SK-N-MC (cell line): ENCODE measurements at regions not wholly inside any gene's neighbourhood (a gene's known extent, or its start where the extent isn't known, plus 50 kb on each side); places are given as distances from the start of the nearest gene placed in this dataset.

Source experiments
- DNase-seq: peaks from one replicate; pipeline ENCODE4 v3.0.0-alpha.2; 2011; ENCODE audit warnings: low read depth, low spot score
- H3K27ac ChIP-seq: fragments of 200-600 bp; sonication (generic); 2 replicates; pipeline ENCODE4 v1.5.1; 2016; ENCODE audit warnings: mixed run types
- H3K36me3 ChIP-seq: fragments of 200-600 bp; sonication (generic); 2 replicates; pipeline ENCODE4 v1.6.1; 2017; ENCODE audit warnings: antibody characterized with exemption, low read length, mixed read lengths; ENCODE audit not compliant: insufficient read depth
- H3K4me3 ChIP-seq: fragments of 200-600 bp; sonication (generic); 2 replicates; pipeline ENCODE4 v1.5.1; 2016
- H3K9ac ChIP-seq: fragments of 200-600 bp; sonication (generic); 2 replicates; pipeline ENCODE4 v1.8.0; 2017; ENCODE audit warnings: mixed run types, mixed read lengths; ENCODE audit not compliant: insufficient read length
- H3K9me3 ChIP-seq: fragments of 200-600 bp; sonication (generic); 2 replicates; pipeline ENCODE4 v1.6.1; 2017; ENCODE audit warnings: low read depth, mild to moderate bottlenecking, antibody characterized with exemption, low read length, moderate library complexity, mixed read lengths
- EZH2 ChIP-seq: fragments of 200-600 bp; sonication (generic); IDR thresholded peaks from one replicate; pipeline ENCODE4 v1.6.1; 2017; ENCODE audit warnings: antibody characterized with exemption
- FOXP2 ChIP-seq: optimal IDR thresholded peaks from 2 replicates; pipeline ENCODE3; 2011; ENCODE audit warnings: mild to moderate bottlenecking, moderate library complexity; ENCODE audit not compliant: insufficient read depth; ENCODE audit errors: extremely low read length, control extremely low read depth
- POLR2AphosphoS5 ChIP-seq: IDR thresholded peaks from 2 replicates; pipeline ENCODE4 v1.6.1; 2012; ENCODE audit warnings: mild to moderate bottlenecking, low read depth, low read length, borderline replicate concordance

DNA sequence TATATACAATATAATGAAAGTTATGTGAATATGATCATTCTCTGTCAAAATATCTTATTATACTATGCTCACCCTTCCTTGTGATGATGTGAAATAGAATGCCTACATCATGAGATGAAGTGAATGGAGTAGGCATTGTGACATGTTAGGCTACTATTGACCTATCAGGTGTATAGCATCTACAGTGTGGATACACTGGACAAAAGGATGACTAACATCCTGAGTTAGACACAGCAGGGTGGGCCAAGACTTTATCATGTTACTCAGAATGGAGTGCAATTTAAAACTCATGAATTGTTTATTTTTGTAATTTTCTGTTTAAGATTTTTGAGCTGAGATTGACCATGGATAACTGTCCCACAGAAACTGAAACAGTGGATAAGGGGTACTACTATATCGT, 53.4 kb upstream of the NAV3 start:
- Histone ChIP-seq H3K9ac (no peak overlapping the region), H3K27ac (no peak overlapping the region), H3K4me3 (no peak overlapping the region), H3K36me3 (no peaks in the 10 kb centered on the region), H3K9me3 (no peaks in the 10 kb centered on the region)
- TF ChIP-seq EZH2 (no peak), POLR2AphosphoS5 (no peak), FOXP2 (no peak)
- no peak for DNase-seq

DNA sequence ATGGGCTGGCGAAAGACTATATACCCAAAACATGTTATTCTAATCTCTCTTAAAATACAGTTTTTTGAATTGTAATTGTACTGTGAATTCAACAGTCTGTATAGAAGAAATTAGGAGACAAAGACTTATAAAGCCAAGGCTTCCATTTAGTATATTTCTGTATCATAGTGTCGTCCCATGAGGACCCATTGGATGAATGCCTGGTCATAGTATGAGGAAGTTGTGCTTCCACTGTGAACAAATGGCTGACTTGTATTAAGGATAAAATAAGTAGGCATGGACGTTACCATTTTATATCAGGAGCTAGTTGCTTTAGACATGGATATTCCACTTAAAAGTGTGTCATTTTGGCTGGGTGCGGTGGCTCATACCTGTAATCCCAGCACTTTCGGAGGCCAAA, 55.9 kb upstream of the NAV3 start:
- no peaks in the 10 kb centered on the region for H3K36me3 ChIP-seq
- H3K27ac ChIP-seq: no peak overlapping the region
- no peaks in the 10 kb centered on the region for H3K9me3 ChIP-seq
- H3K4me3 ChIP-seq: no peak overlapping the region
- no peak for TF ChIP-seq POLR2AphosphoS5
- no peak for TF ChIP-seq FOXP2
- no peak for TF ChIP-seq EZH2
- no peak for DNase-seq
- H3K9ac ChIP-seq: no peak overlapping the region

DNA sequence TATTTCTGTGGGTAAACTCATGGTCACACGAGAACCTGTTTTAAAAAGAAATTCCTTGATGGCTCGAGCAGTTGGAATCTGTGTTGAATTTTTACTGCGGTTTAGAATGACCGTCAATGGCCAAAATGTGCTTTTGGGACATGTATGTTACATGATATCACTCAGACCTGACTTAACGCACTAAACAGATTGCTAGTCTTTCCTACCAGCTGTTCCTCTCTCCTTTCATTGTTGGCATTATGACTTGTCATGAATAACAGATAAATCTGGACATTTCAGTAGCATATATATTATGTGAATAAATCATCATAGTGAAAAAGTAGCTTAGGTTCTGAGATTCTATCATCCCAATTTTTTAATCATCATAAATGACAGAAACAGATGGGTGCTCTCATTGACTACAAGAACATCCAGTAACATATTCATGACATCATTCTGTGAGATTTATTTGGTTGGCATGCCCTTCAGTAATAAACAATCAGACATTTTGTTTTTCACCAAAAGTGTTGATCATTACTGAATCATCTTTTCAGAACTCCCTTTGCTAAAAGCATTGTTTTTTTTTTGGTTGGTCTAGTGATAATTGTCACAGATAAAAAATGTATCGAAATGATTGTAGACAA, 57.9 kb upstream of the NAV3 start:
- Histone ChIP-seq H3K4me3 (no peak overlapping the region), H3K27ac (no peak overlapping the region), H3K9me3 (no peaks in the 10 kb centered on the region), H3K9ac (no peak overlapping the region), H3K36me3 (no peaks in the 10 kb centered on the region)
- TF ChIP-seq POLR2AphosphoS5 (no peak), FOXP2 (no peak), EZH2 (no peak)
- DNase-seq: no peak

DNA sequence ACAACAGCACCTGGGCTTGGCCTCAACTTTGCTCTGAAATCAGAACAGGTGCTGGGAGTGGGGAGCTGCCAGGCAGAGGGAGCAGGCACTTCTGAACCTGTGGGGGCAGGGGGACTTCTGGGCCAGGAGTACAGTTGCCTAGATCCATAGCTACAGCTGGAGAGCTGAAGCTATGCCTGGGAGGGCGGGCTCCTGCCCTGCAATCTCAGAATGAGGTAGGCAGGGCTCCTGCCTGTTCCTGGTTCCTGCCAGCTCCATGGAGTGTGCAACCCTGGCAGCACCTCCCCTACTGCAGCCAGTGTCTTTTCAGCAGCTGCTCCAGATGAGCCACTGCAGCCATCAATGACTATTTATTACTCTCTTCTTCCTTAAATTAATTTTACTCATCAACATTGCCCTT, 62.1 kb upstream of the NAV3 start:
- H3K4me3 ChIP-seq: no peak overlapping the region
- no peaks in the 10 kb centered on the region for H3K9me3 ChIP-seq
- H3K9ac ChIP-seq: no peak overlapping the region
- no peaks in the 10 kb centered on the region for H3K36me3 ChIP-seq
- no peak for TF ChIP-seq FOXP2
- no peak for TF ChIP-seq POLR2AphosphoS5
- no peak for TF ChIP-seq EZH2
- no peak overlapping the region for H3K27ac ChIP-seq
- no peak for DNase-seq

DNA sequence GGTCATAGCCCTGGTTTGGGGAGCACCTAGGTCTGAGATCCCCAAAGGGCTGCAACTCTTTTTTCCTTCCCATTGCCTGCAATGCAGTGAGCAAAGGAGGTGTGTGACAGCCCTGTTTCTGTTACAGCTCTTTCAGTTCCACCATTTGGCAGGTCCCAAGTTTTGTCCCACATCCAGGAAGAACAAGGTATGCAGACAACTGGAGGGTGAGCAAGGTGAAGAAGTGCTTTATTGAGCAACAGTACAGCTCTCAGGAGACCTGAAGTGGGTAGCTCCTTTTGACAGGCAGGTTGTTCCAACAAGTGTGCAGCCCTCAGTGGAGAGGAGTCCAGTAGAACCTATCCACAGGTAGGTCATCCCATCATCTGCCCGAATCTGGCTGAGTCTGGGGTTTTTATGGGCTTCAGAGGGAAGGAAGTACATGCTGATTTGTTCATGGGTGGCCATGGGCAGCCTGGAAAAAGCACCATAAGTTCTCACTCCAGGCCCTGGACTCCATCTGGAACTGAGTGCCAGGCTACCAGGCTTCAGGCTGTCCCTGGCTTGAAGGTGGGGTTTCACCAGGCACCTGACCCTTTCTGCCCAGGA, 62.8 kb upstream of the NAV3 start:
- H3K9me3 ChIP-seq: no peaks in the 10 kb centered on the region
- DNase-seq: no peak
- no peak overlapping the region for H3K9ac ChIP-seq
- H3K4me3 ChIP-seq: no peak overlapping the region
- H3K36me3 ChIP-seq: no peaks in the 10 kb centered on the region
- TF ChIP-seq POLR2AphosphoS5: no peak
- no peak for TF ChIP-seq EZH2
- no peak for TF ChIP-seq FOXP2
- H3K27ac ChIP-seq: no peak overlapping the region

DNA sequence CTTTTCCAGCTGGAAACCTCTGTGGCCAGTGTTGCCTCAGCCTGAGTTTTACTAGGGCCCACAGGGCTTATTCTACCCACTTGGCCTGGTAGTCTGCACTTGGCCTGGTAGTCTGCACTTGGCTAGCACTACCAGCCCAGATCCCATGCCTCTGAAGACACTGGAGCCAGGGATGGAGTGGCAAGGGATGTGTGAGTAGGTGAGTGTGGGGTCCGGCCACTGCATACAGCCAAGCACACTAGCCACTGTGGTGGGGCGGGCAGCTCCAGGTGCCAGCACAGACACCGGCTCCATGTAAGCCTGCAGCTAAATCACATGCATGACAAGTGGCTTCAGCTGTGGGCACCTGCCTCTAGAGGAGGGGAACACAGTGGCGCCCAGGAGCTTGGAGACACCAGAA, 63.4 kb upstream of the NAV3 start:
- Histone ChIP-seq H3K27ac (no peak overlapping the region), H3K9ac (no peak overlapping the region), H3K36me3 (no peaks in the 10 kb centered on the region), H3K9me3 (no peaks in the 10 kb centered on the region), H3K4me3 (no peak overlapping the region)
- DNase-seq: no peak
- no peak for TF ChIP-seq FOXP2
- TF ChIP-seq EZH2: no peak
- no peak for TF ChIP-seq POLR2AphosphoS5

DNA sequence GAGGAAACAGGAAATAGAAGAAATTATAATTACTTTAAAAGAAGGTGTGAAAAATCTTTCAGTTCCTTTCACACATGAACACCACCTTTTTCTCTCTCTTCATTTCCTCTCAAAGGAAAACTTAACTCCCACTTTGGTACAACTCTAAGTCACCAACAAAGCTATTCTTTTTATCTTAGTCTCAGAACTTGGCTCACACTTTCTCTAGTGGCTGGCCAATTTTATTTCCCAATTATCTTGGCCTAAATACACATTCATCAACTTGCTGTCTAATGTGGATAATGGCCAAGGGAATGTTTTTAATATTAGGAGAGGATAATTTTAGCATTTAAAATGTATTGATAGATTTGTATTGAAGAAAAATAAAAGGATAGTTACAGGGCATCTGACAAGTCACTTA, 64.5 kb upstream of the NAV3 start:
- Histone ChIP-seq H3K4me3 (no peak overlapping the region), H3K27ac (no peak overlapping the region), H3K36me3 (no peaks in the 10 kb centered on the region), H3K9ac (no peak overlapping the region), H3K9me3 (no peaks in the 10 kb centered on the region)
- DNase-seq: no peak
- TF ChIP-seq EZH2 (no peak), POLR2AphosphoS5 (no peak), FOXP2 (no peak)

DNA sequence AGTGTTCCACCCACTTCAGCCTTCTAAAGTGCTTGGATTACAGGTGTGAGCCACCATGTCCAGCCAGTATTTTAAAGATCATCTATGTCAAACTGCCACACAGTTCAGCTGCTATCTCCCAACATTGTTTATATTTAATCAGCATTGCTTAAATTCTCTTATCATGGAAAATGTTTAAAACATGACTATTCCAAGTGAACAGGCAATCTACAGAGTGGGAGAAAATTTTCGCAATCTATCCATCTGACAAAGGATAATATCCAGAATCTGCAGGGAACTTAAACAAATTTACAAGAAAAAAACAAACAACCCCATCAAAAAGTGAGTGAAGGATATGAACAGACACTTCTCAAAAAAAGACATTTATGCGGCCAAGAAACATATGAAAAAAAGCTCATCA, 69.4 kb upstream of the NAV3 start:
- no peak for DNase-seq
- Histone ChIP-seq H3K9ac (no peak overlapping the region), H3K4me3 (no peak overlapping the region), H3K27ac (no peak overlapping the region), H3K36me3 (no peaks in the 10 kb centered on the region), H3K9me3 (no peaks in the 10 kb centered on the region)
- no peak for TF ChIP-seq FOXP2
- TF ChIP-seq POLR2AphosphoS5: no peak
- no peak for TF ChIP-seq EZH2
